Heart left ventricle (tissue), 16 donors: ENCODE measurements at regions not wholly inside any gene's neighbourhood (a gene's known extent, or its start where the extent isn't known, plus 50 kb on each side); places are given as distances from the start of the nearest gene placed in this dataset.

ENCODE experiments used
- ATAC-seq, 4 donors: fragments of 200-7000 bp; cut with Tn5 transposase; one replicate each; pipeline ENCODE4 v1.9.1; 2020 to 2022; ENCODE audit warnings: moderate library complexity in 4 of 4, mild to moderate bottlenecking in 3 of 4, moderate number of reproducible peaks in 1 of 4
- DNase-seq, 5 donors: peaks; one replicate each; pipeline ENCODE4 v3.0.0-alpha.2; 2020
- H3K27ac ChIP-seq, 12 donors: fragments of 200-600 bp; sonication (generic) in 4 of 12; one replicate each; pipeline versions ENCODE4 v1.5.0 to v1.8.0; 2016 to 2022; ENCODE audit warnings: mild to moderate bottlenecking in 2 of 12
- H3K27me3 ChIP-seq, 9 donors: fragments of 200-600 bp; sonication (generic) in 2 of 9; one replicate each; pipeline versions ENCODE4 v1.5.1 to v1.8.0; 2016 to 2022; ENCODE audit warnings: mild to moderate bottlenecking in 3 of 9
- H3K36me3 ChIP-seq, 9 donors: fragments of 200-600 bp; sonication (generic) in 2 of 9; one replicate each; pipeline versions ENCODE4 v1.5.0 to v1.8.0; 2018 to 2022; ENCODE audit warnings: mild to moderate bottlenecking in 2 of 9
- H3K4me1 ChIP-seq, 12 donors: fragments of 200-600 bp; sonication (generic) in 4 of 12; one replicate each; pipeline versions ENCODE4 v1.5.0 to v1.8.0; 2016 to 2022; ENCODE audit warnings: mild to moderate bottlenecking in 3 of 12
- H3K4me3 ChIP-seq, 12 donors: fragments of 200-600 bp; sonication (generic) in 4 of 12; one replicate each; pipeline versions ENCODE4 v1.5.0 to v1.8.0; 2017 to 2022; ENCODE audit warnings: mild to moderate bottlenecking in 9 of 12, moderate library complexity in 4 of 12
- H3K9me3 ChIP-seq, 12 donors: fragments of 200-600 bp; sonication (generic) in 4 of 12; one replicate each; pipeline versions ENCODE4 v1.5.0 to v1.8.0; 2016 to 2022; ENCODE audit warnings: mild to moderate bottlenecking in 1 of 12
- POLR2A ChIP-seq, 2 donors: fragments of 450-650 bp; IDR thresholded peaks; one replicate each; pipeline ENCODE4 v1.6.1; 2017; ENCODE audit warnings: antibody characterized with exemption in 2 of 2, mild to moderate bottlenecking in 2 of 2, moderate library complexity in 2 of 2
- whole genome bisulfite sequencing, 4 donors: extraction: QIAGEN DNeasy Blood & Tissue Kit in 2 of 4; methylation state at CpG; one replicate each; pipeline versions ENCODE4 v1.1.5 to v1.1.7; 2013 to 2018; 5-methylcytosine and 5-hydroxymethylcytosine counted together
- intact Hi-C, 10 donors: fragments of 100-400 bp; cut with DNase I; formaldehyde crosslinking; loops; one replicate each; pipeline versions ENCODE4 v1.11.1 to v1.14.2; 2022
- TF ChIP-seq, protein P1 (sequence below), 12 donors: fragments of 200-600 bp; sonication (generic) in 4 of 12; IDR thresholded peaks; one replicate each; pipeline versions ENCODE4 v1.5.0 to v1.8.0; 2018 to 2022; ENCODE audit warnings: antibody characterized with exemption in 12 of 12, mild to moderate bottlenecking in 5 of 12
- donor health status: ischemic (EF 13 %, LVEDD 7.1; RV severe dilation, severe dysfunction).
- donor health status: healthy with polysubstance abuse.
- donor health status: DM: no; HTN: yes; CAD: no.
- donor health status: DM: no; HTN: no; CAD: no.
- donor health status: ischemic (EF 25% LVEDD 6.9; RV normal size, moderate dysfunction).
- donor health status: ischemic (EF 25% LVEDD 5.7; RV mildly dilated, moderate dysfunction).
- donor health status: healthy.
- donor health status: DM: yes; HTN: yes; CAD: no.
- donor health status: ischemic (EF 35%, LVEDD 5.7; RV mildly dilated, moderate dysfunction).
- donor health status: nonischemic (EF 11% LVEDD 7.7; RV severe dilation, severe dysfunction).
- donor health status: DM: yes; HTN: yes; CAD: no.
- donor health status: PGD.
- donor health status: ischemic (EF 29% LVEDD 5.4; RV normal size, mild dysfunction).
- donor health status: nonischemic (EF 23%, LVEDD 6.1; RV moderate dilation, normal function).

DNA sequence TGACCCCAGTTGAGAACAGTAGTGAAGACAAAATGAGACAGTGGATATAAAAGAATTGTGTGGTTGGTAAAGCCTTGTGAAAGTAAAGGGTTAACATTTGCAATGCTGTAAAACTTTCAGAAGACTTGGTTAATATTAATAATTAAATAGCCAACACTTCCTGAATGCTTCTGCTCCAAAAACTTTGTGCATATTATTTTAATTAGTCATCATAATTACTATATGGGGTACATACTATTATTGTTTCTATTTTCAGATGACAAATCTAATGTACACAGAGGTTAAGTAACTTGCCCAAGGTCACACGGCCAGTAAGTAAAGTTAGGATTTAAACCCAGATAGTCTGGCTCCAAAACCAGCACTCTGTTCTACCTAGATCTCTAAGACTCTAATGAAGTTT is 291.3 kb downstream of the OGFRL1 start:
- Histone ChIP-seq H3K27me3 (no peaks in the 10 kb centered on the region), H3K36me3 (no peaks in the 10 kb centered on the region), H3K9me3 (no peaks in the 10 kb centered on the region), H3K4me3 (no peak overlapping the region), H3K4me1 (no peaks in the 10 kb centered on the region), H3K27ac (no peak overlapping the region)
- 58 to 80% (median 68%) methylated on average over 1 of the region's 1 CpG for WGBS, 4 donors
- intact Hi-C loops, result no loop called here
- no peak for ATAC-seq
- TF ChIP-seq POLR2A (IDR thresholded peaks at IDR 0.05), result no peak
- TF ChIP-seq, protein P1, sequence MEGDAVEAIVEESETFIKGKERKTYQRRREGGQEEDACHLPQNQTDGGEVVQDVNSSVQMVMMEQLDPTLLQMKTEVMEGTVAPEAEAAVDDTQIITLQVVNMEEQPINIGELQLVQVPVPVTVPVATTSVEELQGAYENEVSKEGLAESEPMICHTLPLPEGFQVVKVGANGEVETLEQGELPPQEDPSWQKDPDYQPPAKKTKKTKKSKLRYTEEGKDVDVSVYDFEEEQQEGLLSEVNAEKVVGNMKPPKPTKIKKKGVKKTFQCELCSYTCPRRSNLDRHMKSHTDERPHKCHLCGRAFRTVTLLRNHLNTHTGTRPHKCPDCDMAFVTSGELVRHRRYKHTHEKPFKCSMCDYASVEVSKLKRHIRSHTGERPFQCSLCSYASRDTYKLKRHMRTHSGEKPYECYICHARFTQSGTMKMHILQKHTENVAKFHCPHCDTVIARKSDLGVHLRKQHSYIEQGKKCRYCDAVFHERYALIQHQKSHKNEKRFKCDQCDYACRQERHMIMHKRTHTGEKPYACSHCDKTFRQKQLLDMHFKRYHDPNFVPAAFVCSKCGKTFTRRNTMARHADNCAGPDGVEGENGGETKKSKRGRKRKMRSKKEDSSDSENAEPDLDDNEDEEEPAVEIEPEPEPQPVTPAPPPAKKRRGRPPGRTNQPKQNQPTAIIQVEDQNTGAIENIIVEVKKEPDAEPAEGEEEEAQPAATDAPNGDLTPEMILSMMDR (IDR thresholded peaks at IDR 0.05), result no peak
- no peak for DNase-seq

DNA sequence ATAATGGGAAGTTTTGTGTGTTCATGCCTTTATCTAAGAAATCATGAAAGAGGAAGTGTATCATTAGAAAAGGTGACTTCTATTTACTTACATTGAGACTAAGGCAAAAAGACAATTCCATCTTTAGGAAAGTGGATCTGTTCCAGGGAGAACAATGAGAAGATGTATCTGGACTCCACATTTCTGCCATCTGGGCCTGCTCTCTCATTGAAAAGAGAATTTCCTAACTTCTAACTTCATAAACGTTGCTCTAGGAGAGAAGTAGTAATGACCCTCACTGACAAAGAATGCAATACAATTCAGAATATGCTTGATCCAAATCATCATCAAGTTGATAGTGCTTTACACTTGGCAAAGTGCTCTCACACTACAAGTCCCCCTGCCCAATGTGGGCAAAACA is 294.2 kb downstream of the OGFRL1 start:
- WGBS, 4 donors, result 46 to 58% (median 54%) methylated on average over 1 of the region's 1 CpG
- intact Hi-C loops, result no loop called here

DNA sequence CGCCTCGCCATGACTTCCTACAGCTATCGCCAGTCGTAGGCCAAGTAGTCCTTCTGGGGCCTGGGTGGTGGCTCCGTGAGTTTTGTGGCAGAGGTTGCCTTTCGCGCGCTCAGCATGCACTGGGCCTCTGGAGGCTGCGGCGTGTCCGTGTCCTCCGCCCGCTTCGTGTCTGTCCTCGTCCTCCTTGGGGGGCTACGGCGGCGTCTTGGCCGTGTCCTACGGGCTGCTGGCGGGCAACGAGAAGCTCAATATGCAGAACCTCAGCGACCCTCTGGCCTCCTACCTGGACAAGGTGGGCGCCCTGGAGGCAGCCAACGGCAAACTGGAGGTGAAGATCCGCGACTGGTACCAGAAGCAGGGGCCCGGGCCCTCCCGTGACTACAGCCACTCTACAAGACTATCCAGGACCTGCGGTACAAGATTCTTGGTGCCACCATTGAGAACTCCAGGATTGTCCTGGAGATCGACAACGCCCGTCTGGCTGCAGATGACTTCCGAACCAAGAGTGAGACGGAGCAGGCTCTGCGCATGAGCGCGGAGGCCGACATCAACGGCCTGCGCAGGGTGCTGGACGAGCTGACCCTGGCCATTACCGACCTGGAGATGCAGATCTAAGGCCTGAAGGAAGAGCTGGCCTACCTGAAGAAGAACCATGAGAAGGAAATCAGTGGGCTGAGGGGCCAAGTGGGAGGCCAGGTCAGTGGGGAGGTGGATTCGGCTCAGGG is 296.3 kb downstream of the OGFRL1 start:
- intact Hi-C loops, result no loop called here
- Histone ChIP-seq H3K27me3 (peaks cover 0 to 9% (median 4%) of the 10 kb centered on the region in 9 donors), H3K36me3 (no peaks in the 10 kb centered on the region), H3K27ac (no peak overlapping the region), H3K4me1 (no peaks in the 10 kb centered on the region), H3K4me3 (no peak overlapping the region), H3K9me3 (no peaks in the 10 kb centered on the region)
- 96 to 98% (median 97%) methylated on average over 30 to 44 of the region's 44 CpGs for WGBS, 4 donors
- DNase-seq (no peak), ATAC-seq (no peak)
- no peak for TF ChIP-seq POLR2A (IDR thresholded peaks at IDR 0.05)
- TF ChIP-seq, protein P1 (IDR thresholded peaks at IDR 0.05), result no peak

More for the DNA sequence above, 294.2 kb downstream of the OGFRL1 start:
- no peak for DNase-seq
- H3K27ac ChIP-seq, result no peak overlapping the region
- H3K4me1 ChIP-seq, result no peaks in the 10 kb centered on the region
- no peak for ATAC-seq
- TF ChIP-seq POLR2A (IDR thresholded peaks at IDR 0.05), result no peak
- H3K27me3 ChIP-seq, result no peaks in the 10 kb centered on the region
- H3K9me3 ChIP-seq, result no peaks in the 10 kb centered on the region
- H3K4me3 ChIP-seq, result no peak overlapping the region
- no peaks in the 10 kb centered on the region for H3K36me3 ChIP-seq

DNA sequence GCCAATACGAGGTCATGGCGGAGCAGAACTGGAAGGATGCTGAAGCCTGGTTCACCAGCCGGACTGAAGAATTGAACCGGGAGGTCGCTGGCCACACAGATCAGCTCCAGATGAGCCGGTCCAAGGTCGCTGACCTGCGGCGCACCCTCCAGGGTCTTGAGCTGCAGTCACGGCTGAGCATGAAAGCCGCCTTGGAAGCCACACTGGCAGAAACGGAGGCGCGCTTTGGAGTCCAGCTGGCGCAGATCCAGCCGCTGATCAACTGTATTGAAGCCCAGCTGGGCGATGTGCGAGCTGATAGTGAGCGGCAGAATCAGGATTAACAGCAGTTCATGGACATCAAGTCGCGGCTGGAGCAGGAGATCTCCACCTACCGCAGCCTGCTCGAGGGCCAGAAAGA is 296.9 kb downstream of the OGFRL1 start:
- no peak for ATAC-seq
- H3K9me3 ChIP-seq, result no peaks in the 10 kb centered on the region

More for the DNA sequence above, 296.9 kb downstream of the OGFRL1 start:
- Histone ChIP-seq H3K4me1 (no peaks in the 10 kb centered on the region), H3K36me3 (no peaks in the 10 kb centered on the region), H3K4me3 (no peak overlapping the region), H3K27ac (no peak overlapping the region), H3K27me3 (peaks cover 0 to 9% (median 4%) of the 10 kb centered on the region in 9 donors)
- intact Hi-C loops, result no loop called here
- WGBS, 4 donors, result 94 to 99% (median 97%) methylated on average over 23 of the region's 23 CpGs
- peak in 2 of 5 donors; percentile 5 to 48 for DNase-seq
- TF ChIP-seq POLR2A (IDR thresholded peaks at IDR 0.05), result no peak
- TF ChIP-seq, protein P1 (IDR thresholded peaks at IDR 0.05), result no peak
